GM12878 (cell line): ENCODE measurements at regions not wholly inside any gene's neighbourhood (a gene's known extent, or its start where the extent isn't known, plus 50 kb on each side); places are given as distances from the start of the nearest gene placed in this dataset.

Experiments used
- ATAC-seq: fragments of 200-7000 bp; cut with Tn5 transposase; 3 replicates; pipeline ENCODE4 v1.9.1; 2020; ENCODE audit warnings: mild to moderate bottlenecking, moderate library complexity
- BruUV-seq: library from RNA; stranded (reverse); fragments of 400-500 nt; replicated peaks from 2 replicates; lab custom pipeline; 2021; lab: Mats Ljungman, UMichigan
- CTCF ChIA-PET: fragments of 300-600 bp; sonication (Branson Sonifier 250); formaldehyde crosslinking; extraction: SDS; loops from one replicate; lab custom pipeline; 2021; ENCODE audit warnings: inconsistent platforms; lab: Yijun Ruan, JAX
- POLR2A ChIA-PET: fragments of 350-600 bp; formaldehyde crosslinking; extraction: SDS; loops from one replicate; lab custom pipeline; 2021; ENCODE audit warnings: inconsistent platforms; lab: Charles Lee
- RAD21 ChIA-PET: fragments of 300-600 bp; sonication (Branson Sonifier 250); formaldehyde crosslinking; loops from one replicate; lab custom pipeline; 2023; ENCODE audit warnings: antibody characterized with exemption; ENCODE audit not compliant: unreplicated experiment; lab: Charles Lee
- SMC1A ChIA-PET: fragments of 300-600 bp; sonication (Branson Sonifier 250); formaldehyde crosslinking; loops from one replicate; lab custom pipeline; 2023; ENCODE audit not compliant: unreplicated experiment, uncharacterized antibody; lab: Charles Lee
- DNase-seq: peaks from one replicate; pipeline ENCODE4 v3.0.0-alpha.2; 2011; ENCODE audit warnings: low read depth, low spot score
- FAIRE-seq: peaks from 3 replicates; lab custom pipeline; 2011; peaks lifted over from hg19 to GRCh38; lab: Jason Lieb, UNC
- H2AFZ ChIP-seq: 2 replicates; pipeline ENCODE4 v1.6.0; 2011; ENCODE audit warnings: low read depth, low read length, control low read depth; ENCODE audit not compliant: control insufficient read depth
- H3K27ac ChIP-seq: 2 replicates; pipeline ENCODE4 v1.5.1; 2011; ENCODE audit warnings: control low read depth; ENCODE audit not compliant: control insufficient read depth, insufficient read depth
- H3K27me3 ChIP-seq, 2 experiments: replicated peaks in 1 of 2; 2 replicates each; pipeline versions ENCODE4 v1.6.0 to v1.6.1; 2011; ENCODE audit warnings: low read length in 1 of 2; ENCODE audit not compliant: control insufficient read depth in 2 of 2, insufficient read depth in 2 of 2
- H3K36me3 ChIP-seq, 2 experiments: 2 replicates each; pipeline ENCODE4 v1.5.1; 2011; ENCODE audit warnings: low read length in 1 of 2; ENCODE audit not compliant: control insufficient read depth in 2 of 2, insufficient read depth in 2 of 2
- H3K4me1 ChIP-seq: 2 replicates; pipeline ENCODE4 v1.6.1; 2011; ENCODE audit warnings: mild to moderate bottlenecking, low read length, moderate library complexity, mixed read lengths; ENCODE audit not compliant: control insufficient read depth, insufficient read depth
- H3K4me2 ChIP-seq: 2 replicates; pipeline ENCODE4 v1.6.0; 2011; ENCODE audit warnings: control low read depth; ENCODE audit not compliant: control insufficient read depth, insufficient read depth
- H3K4me3 ChIP-seq: fragments of 200-600 bp; sonication (generic); 2 replicates; pipeline ENCODE4 v1.5.1; 2016
- H3K79me2 ChIP-seq: 2 replicates; pipeline ENCODE4 v1.6.0; 2011; ENCODE audit warnings: low read length; ENCODE audit not compliant: control insufficient read depth, insufficient read depth
- H3K9ac ChIP-seq: 2 replicates; pipeline ENCODE4 v1.8.0; 2011; ENCODE audit warnings: low read length, control low read depth, mixed read lengths; ENCODE audit not compliant: control insufficient read depth, insufficient read depth
- H3K9me3 ChIP-seq: replicated peaks from 3 replicates; pipeline ENCODE4 v1.5.1; 2011; ENCODE audit warnings: mild to moderate bottlenecking, low read length; ENCODE audit not compliant: control insufficient read depth, insufficient read depth
- H4K20me1 ChIP-seq: 2 replicates; pipeline ENCODE4 v1.6.0; 2011; ENCODE audit not compliant: control insufficient read depth, insufficient read depth
- CBX3 ChIP-seq: fragments of 200-600 bp; sonication (generic); IDR thresholded peaks from 2 replicates; pipeline ENCODE4 v1.6.1; 2016; ENCODE audit warnings: low read depth, borderline replicate concordance
- CBX5 ChIP-seq: sonication (generic); IDR thresholded peaks from 2 replicates; pipeline ENCODE4 v1.6.1; 2016; ENCODE audit warnings: low read depth, moderate library complexity, mild to moderate bottlenecking, inconsistent platforms
- E2F4 ChIP-seq: IDR thresholded peaks from 2 replicates; pipeline ENCODE4 v1.6.1; 2012; ENCODE audit warnings: low read depth, low read length, improper control_type of control experiment
- GATAD2B ChIP-seq: fragments of 450-650 bp; conservative IDR thresholded peaks from 2 replicates; pipeline ENCODE4 v1.6.1; 2017; ENCODE audit warnings: low read depth, mild to moderate bottlenecking, moderate library complexity
- KDM1A ChIP-seq: fragments of 200-600 bp; sonication (generic); IDR thresholded peaks from 2 replicates; pipeline ENCODE4 v1.6.1; 2016; ENCODE audit warnings: borderline replicate concordance
- MTA2 ChIP-seq: fragments of 450-650 bp; IDR thresholded peaks from 2 replicates; pipeline ENCODE4 v1.6.1; 2016; ENCODE audit warnings: low read depth, mild to moderate bottlenecking, moderate library complexity
- MTA3 ChIP-seq: IDR thresholded peaks from 2 replicates; pipeline ENCODE4 v1.6.1; 2012; ENCODE audit warnings: low read length, inconsistent platforms, borderline replicate concordance
- MYC ChIP-seq: IDR thresholded peaks from 2 replicates; pipeline ENCODE4 v1.6.1; 2011; ENCODE audit warnings: mild to moderate bottlenecking, low read length, moderate library complexity, inconsistent platforms; ENCODE audit not compliant: insufficient read depth, insufficient replicate concordance, insufficient read length, severe bottlenecking
- NFYA ChIP-seq: IDR thresholded peaks from 2 replicates; pipeline ENCODE4 v1.6.1; 2011; ENCODE audit warnings: low read depth, mild to moderate bottlenecking, low read length, improper control_type of control experiment, borderline replicate concordance
- NR2C1 ChIP-seq: fragments of 450-650 bp; IDR thresholded peaks from 2 replicates; pipeline ENCODE4 v1.6.1; 2017; ENCODE audit warnings: antibody characterized with exemption, mild to moderate bottlenecking, moderate library complexity
- SIN3A ChIP-seq: IDR thresholded peaks from 2 replicates; pipeline ENCODE4 v1.6.1; 2012; ENCODE audit warnings: low read depth, low read length, improper control_type of control experiment
- SREBF2 ChIP-seq: IDR thresholded peaks from 2 replicates; pipeline ENCODE4 v1.6.1; 2012; ENCODE audit warnings: mild to moderate bottlenecking, low read length
- SUPT20H ChIP-seq: IDR thresholded peaks from 2 replicates; pipeline ENCODE4 v1.6.1; 2011; ENCODE audit warnings: low read depth, mild to moderate bottlenecking, low read length, moderate library complexity, borderline replicate concordance; ENCODE audit not compliant: control insufficient read depth
- TARDBP ChIP-seq: IDR thresholded peaks from 2 replicates; pipeline ENCODE4 v1.6.1; 2016; ENCODE audit warnings: borderline replicate concordance
- ZBTB33 ChIP-seq: fragments of 450-650 bp; IDR thresholded peaks from 2 replicates; pipeline ENCODE4 v1.6.1; 2017; ENCODE audit warnings: mild to moderate bottlenecking
- ZNF622 ChIP-seq: fragments of 450-650 bp; IDR thresholded peaks from 2 replicates; pipeline ENCODE4 v1.6.1; 2017; ENCODE audit warnings: mild to moderate bottlenecking, inconsistent platforms
- ZNF687 ChIP-seq: fragments of 450-650 bp; IDR thresholded peaks from 2 replicates; pipeline ENCODE4 v1.6.1; 2017; ENCODE audit warnings: mild to moderate bottlenecking, moderate library complexity
- WGBS: methylation state at CpG from one replicate; pipeline ENCODE4 v1.1.6; 2016; ENCODE audit warnings: low lambda C conversion rate; ENCODE audit not compliant: insufficient replicate concordance, insufficient coverage; ENCODE audit errors: missing lambda C conversion rate; 5-methylcytosine and 5-hydroxymethylcytosine counted together
- in situ Hi-C: fragments of 300-500 bp; cut with MboI; formaldehyde crosslinking; loops from 9 replicates; pipeline ENCODE4 v1.14.3; 2018; ENCODE audit warnings: mixed read lengths
- intact Hi-C: fragments of 100-400 bp; cut with micrococcal nuclease; formaldehyde crosslinking; loops from one replicate; pipeline ENCODE4 v1.14.2; 2022; ENCODE audit not compliant: unreplicated experiment

GRCh38 chr3:117439812-117440211 is 730.2 kb downstream of the TUSC7 start:
- no TSS peak for BruUV-seq
- H3K4me2 ChIP-seq = no peak overlapping the region

More at GRCh38 chr3:117439812-117440211, 730.2 kb downstream of the TUSC7 start:
- H3K9ac ChIP-seq = no peak overlapping the region
- no peaks in the 10 kb centered on the region for H3K79me2 ChIP-seq
- ATAC-seq = no peak
- intact Hi-C loops = no loop called here
- WGBS = 50% methylated on average over 3 of the region's 3 CpGs
- FAIRE-seq = no peak
- H3K4me1 ChIP-seq = no peaks in the 10 kb centered on the region
- ChIA-PET RAD21 (no interaction called here), SMC1A (interaction anchor here (0.6 to 6.6 kb wide), 9 partner anchors 10 to 209 kb away, joined by 3 to 37 read pairs (median 3); no protein-coding TSS in a partner anchor), POLR2A (interaction anchor here (0.7 kb wide), 1 partner anchor 114 kb away, joined by 3 read pairs; no protein-coding TSS in a partner anchor), CTCF (interaction anchor here (0.9 to 1.9 kb wide), 4 partner anchors 10 to 39 kb away, joined by 3 to 11 read pairs (median 4); no protein-coding TSS in a partner anchor)
- H3K9me3 ChIP-seq = no peaks in the 10 kb centered on the region
- no peak overlapping the region for H3K27ac ChIP-seq
- H3K4me3 ChIP-seq = no peak overlapping the region
- H4K20me1 ChIP-seq = no peaks in the 10 kb centered on the region
- in situ Hi-C loops = no loop called here
- H3K27me3 ChIP-seq = no peaks in the 10 kb centered on the region; a peak in 2 of 4 replicates
- TF ChIP-seq E2F4 = no peak
- no peak for TF ChIP-seq ZBTB33
- TF ChIP-seq ZNF622 = no peak
- TF ChIP-seq MTA2 = no peak
- TF ChIP-seq KDM1A = no peak
- no peak for TF ChIP-seq SUPT20H
- no peak for TF ChIP-seq MYC
- TF ChIP-seq SREBF2 = no peak
- no peak for TF ChIP-seq NR2C1
- no peak for TF ChIP-seq SIN3A
- no peak for TF ChIP-seq CBX3
- no peak for TF ChIP-seq ZNF687
- no peak for TF ChIP-seq GATAD2B
- TF ChIP-seq CBX5 = no peak
- TF ChIP-seq NFYA = no peak
- no peak for TF ChIP-seq MTA3
- no peak for TF ChIP-seq TARDBP
- DNase-seq = no peak
- no peaks in the 10 kb centered on the region for H3K36me3 ChIP-seq
- H2AFZ ChIP-seq = no peak overlapping the region
